ENCODE measurements at regions not wholly inside any gene's neighbourhood (a gene's known extent, or its start where the extent isn't known, plus 50 kb on each side); places are given as distances from the start of the nearest gene placed in this dataset.
"Not testable (repeated sequence)": the region's sequence is repeated elsewhere in the genome, so short reads cannot be mapped to it uniquely, and the experiment has no call there.

DNA sequence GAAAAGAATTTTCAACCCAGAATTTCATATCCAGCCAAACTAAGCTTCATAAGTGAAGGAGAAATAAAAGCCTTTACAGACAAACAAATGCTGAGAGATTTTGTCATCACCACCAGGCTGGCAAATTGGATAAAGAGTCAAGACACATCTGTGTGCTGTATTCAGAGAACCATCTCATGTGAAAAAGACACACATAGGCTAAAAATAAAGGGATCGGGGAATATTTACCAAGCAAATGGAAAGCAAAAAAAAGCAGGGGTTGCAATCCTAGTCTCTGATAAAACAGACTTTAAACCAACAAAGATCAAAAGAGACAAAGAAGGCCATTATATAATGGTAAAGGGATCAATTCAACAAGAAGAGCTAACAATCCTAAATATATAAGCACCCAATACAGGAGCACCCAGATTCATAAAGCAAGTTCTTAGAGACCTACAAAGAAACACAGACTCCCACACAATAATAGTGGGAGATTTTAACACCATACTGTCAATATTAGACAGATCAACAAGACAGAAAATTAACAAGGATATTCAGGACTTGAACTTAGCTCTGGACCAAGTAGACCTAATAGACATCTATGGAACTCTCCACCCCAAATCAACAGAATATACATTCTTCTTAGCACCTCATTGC is 55.9 kb upstream of the ACSM6 start:
- H3K4me3 ChIP-seq (ENCODE audit: low read depth, poor library complexity, severe bottlenecking); DNase-seq (ENCODE audit: low spot score in 2 of 2); intact Hi-C loops (cut with DNase I; ENCODE audit: low total_unique reads): not testable (repeated sequence)
- WGBS, 2 donors, result 91 to 100% methylated on average over 1 of the region's 1 CpG

DNA sequence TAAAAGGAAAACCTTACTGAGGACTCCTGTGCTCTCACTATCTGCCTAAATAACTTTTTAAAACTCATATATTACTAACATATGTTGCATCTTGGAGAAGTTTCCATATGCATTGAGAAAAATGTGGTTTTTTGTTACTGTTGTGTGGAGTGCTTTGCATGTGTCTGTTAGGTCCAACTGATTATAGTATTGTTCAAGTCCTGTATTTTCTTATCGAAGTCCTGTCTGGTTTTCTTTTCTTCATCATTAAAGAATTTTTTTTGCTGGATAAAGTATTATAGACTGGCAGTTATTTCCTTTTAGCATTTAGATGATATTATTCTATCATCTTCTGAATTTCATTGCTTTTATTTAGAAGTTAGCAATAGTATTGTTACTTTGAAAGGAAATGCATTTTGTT is 59.5 kb upstream of the ACSM6 start:
- intact Hi-C loops (cut with DNase I; ENCODE audit: low total_unique reads), result no loop called here
- TF ChIP-seq POLR2A (IDR thresholded peaks at IDR 0.05), result no peak
- TF ChIP-seq, protein P1, sequence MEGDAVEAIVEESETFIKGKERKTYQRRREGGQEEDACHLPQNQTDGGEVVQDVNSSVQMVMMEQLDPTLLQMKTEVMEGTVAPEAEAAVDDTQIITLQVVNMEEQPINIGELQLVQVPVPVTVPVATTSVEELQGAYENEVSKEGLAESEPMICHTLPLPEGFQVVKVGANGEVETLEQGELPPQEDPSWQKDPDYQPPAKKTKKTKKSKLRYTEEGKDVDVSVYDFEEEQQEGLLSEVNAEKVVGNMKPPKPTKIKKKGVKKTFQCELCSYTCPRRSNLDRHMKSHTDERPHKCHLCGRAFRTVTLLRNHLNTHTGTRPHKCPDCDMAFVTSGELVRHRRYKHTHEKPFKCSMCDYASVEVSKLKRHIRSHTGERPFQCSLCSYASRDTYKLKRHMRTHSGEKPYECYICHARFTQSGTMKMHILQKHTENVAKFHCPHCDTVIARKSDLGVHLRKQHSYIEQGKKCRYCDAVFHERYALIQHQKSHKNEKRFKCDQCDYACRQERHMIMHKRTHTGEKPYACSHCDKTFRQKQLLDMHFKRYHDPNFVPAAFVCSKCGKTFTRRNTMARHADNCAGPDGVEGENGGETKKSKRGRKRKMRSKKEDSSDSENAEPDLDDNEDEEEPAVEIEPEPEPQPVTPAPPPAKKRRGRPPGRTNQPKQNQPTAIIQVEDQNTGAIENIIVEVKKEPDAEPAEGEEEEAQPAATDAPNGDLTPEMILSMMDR (IDR thresholded peaks at IDR 0.05), result no peak
- DNase-seq (ENCODE audit: low spot score in 2 of 2), result no peak
- WGBS, 2 donors, result 54 to 72% methylated on average over 1 of the region's 1 CpG
- no peak overlapping the region for H3K4me3 ChIP-seq (ENCODE audit: low read depth, poor library complexity, severe bottlenecking)

DNA sequence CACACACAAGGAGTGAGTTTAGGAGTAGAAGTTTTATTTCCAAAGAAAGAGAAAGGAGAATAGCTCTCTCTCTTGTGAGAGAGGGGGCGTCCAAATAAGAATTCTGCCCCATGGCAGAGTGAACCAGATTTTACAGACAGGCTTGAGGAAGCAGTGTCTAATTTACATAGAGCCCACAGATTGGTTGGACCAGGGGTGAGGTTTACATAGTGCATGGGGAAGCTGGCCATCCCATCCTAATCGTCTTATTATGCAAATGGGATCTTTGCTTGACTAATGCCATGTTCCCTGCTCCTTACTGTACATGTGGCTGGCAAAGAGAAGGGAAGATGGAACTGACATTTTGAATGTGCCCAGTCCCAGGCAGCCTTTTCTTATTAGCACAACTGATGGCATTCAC is 60.0 kb upstream of the ACSM6 start:
- no peak for DNase-seq (ENCODE audit: low spot score in 2 of 2)
- H3K4me3 ChIP-seq (ENCODE audit: low read depth, poor library complexity, severe bottlenecking), result no peak overlapping the region
- intact Hi-C loops (cut with DNase I; ENCODE audit: low total_unique reads), result no loop called here
- no peak for TF ChIP-seq POLR2A (IDR thresholded peaks at IDR 0.05)
- TF ChIP-seq, protein P1 (IDR thresholded peaks at IDR 0.05), result no peak
- WGBS, 2 donors, result 62% methylated on average over 2 of the region's 2 CpGs

DNA sequence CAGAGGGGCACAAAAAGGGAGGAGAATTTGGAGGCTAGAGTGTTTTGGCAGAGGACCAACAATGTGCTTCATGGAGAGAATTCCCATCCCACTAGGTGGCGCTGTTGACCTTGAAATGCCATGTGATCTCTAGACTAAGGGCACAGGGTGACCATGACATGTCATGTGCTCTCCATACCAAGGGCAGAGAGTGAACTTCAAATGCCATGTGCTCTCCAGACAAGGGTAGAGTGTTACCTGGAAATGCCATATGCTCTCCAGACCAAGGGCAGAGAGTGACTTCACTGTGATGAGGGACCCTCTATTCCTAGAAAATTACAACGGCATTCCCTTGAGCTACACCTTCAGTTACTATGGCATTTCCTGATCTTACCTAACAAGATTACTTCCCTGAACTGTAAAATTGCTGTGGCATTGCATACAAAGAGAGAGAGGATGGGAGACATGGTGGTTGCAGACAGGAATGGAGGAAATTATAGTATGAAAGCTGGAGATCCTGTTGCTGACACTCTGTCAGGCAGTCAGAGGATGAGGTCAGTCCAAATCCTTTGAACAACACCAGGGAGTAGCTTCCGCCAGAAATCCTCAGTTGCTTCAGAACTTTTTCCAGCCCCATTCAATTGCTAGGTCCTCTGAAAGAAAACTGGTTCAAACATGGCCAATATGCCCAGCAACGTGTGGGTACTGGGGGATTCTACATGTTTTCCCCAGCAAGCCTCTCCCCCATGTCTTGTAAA is 60.9 kb upstream of the ACSM6 start:
- peak; percentile 45 to 91 for DNase-seq (ENCODE audit: low spot score in 2 of 2)
- 45 to 61% methylated on average over 4 of the region's 4 CpGs for WGBS, 2 donors
- H3K4me3 ChIP-seq (ENCODE audit: low read depth, poor library complexity, severe bottlenecking), result no peak overlapping the region
- intact Hi-C loops (cut with DNase I; ENCODE audit: low total_unique reads), result no loop called here
- no peak for TF ChIP-seq POLR2A (IDR thresholded peaks at IDR 0.05)
- TF ChIP-seq, protein P1 (IDR thresholded peaks at IDR 0.05), result peak in 1 of 3 donors; percentile 41

DNA sequence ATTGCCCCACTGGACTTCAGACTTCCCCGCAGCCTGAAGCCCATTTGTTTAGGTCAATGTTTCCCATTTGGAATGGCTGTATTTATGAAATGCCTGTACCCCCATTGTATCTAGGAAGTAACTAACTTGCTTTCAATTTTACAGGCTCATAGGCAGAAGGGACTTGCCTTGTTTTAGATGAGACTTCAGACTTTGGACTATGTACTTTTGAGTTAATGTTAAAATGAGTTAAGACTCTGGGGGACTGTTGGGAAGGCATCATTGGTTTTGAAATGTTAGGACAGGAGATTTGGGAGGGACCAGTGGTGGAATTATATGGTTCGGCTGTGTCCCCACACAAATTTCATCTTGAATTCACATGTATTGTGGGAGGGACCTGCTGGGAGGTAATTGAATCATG is 61.1 kb upstream of the CYP2C8 start:
- H3K4me3 ChIP-seq (ENCODE audit: low read depth, poor library complexity, severe bottlenecking); intact Hi-C loops (cut with DNase I; ENCODE audit: low total_unique reads); DNase-seq (ENCODE audit: low spot score in 2 of 2): not testable (repeated sequence)
- 93 to 97% methylated on average over 2 of the region's 2 CpGs for WGBS, 2 donors

DNA sequence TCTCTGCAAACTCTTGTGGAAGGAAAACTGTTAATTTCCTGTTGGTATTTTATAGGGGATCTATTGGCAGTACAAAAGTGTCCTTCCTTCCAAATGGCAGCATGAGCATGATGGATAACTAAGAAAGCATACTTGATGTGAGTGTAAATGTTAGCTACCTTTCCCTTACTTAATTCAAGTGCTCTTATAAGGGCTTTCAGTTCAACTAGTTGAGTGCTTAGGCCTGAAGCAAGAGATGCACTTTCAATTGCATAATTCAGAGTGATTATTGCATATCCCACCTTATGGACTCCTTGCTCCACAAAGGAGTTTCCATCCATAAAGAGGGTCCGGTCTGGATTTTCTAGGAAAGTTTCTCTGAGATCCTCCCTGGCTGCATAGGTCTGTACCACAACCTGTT is 56.3 kb upstream of the CYP2C8 start:
- no peak overlapping the region for H3K4me3 ChIP-seq (ENCODE audit: low read depth, poor library complexity, severe bottlenecking)
- WGBS, 2 donors, result 78 to 93% methylated on average over 1 of the region's 1 CpG
- intact Hi-C loops (cut with DNase I; ENCODE audit: low total_unique reads), result no loop called here
- DNase-seq (ENCODE audit: low spot score in 2 of 2), result no peak
- TF ChIP-seq, protein P1 (IDR thresholded peaks at IDR 0.05), result no peak
- TF ChIP-seq POLR2A (IDR thresholded peaks at IDR 0.05), result no peak

DNA sequence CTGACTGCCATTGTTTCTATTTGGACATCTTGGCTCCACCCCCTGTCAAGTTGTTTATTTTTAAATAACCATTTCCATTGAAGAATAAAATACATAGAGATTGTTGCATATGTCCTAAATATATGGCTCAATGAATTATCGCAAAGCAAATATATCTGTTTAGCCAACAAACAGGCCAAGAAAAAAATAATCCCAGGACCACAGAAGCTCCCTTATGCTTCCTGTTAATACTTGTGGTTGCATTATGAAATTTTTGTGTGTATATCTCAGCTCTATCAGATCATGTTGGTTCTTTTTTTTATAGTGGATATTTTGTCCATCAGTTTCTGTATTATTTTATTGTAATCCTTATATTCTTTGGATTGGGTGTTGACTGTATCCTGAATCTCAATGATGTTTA is 53.4 kb upstream of the CYP2C8 start:
- 83 to 93% methylated on average over 1 of the region's 1 CpG for WGBS, 2 donors
- TF ChIP-seq, protein P1 (IDR thresholded peaks at IDR 0.05), result no peak
- no peak for TF ChIP-seq POLR2A (IDR thresholded peaks at IDR 0.05)
- no peak overlapping the region for H3K4me3 ChIP-seq (ENCODE audit: low read depth, poor library complexity, severe bottlenecking)
- intact Hi-C loops (cut with DNase I; ENCODE audit: low total_unique reads), result no loop called here
- DNase-seq (ENCODE audit: low spot score in 2 of 2), result no peak

All from lower leg skin (tissue), 4 donors.